Uterus (tissue), 3 donors: ENCODE measurements at regions not wholly inside any gene's neighbourhood (a gene's known extent, or its start where the extent isn't known, plus 50 kb on each side); places are given as distances from the start of the nearest gene placed in this dataset.

ENCODE experiments used
- DNase-seq, 2 donors: peaks; one replicate each; pipeline ENCODE4 v3.0.0-alpha.2; 2019 to 2020
- H3K27ac ChIP-seq, 2 donors: fragments of 200-600 bp; sonication (generic); 1 replicate in 1 of 2; 2 replicates in 1 of 2; pipeline ENCODE4 v1.5.1; 2016 to 2018
- H3K27me3 ChIP-seq, 2 donors: fragments of 200-600 bp; sonication (generic); one replicate each; pipeline ENCODE4 v1.5.1; 2018 to 2019; ENCODE audit warnings: control low read depth in 1 of 2
- H3K36me3 ChIP-seq, 2 donors: fragments of 200-600 bp; sonication (generic); one replicate each; pipeline ENCODE4 v1.5.1; 2019; ENCODE audit warnings: control low read depth in 1 of 2
- H3K4me1 ChIP-seq, 2 donors: fragments of 200-600 bp; sonication (generic); one replicate each; pipeline ENCODE4 v1.5.1; 2018 to 2019; ENCODE audit warnings: control low read depth in 1 of 2
- H3K4me3 ChIP-seq, 2 donors: fragments of 200-600 bp; sonication (generic); 1 replicate in 1 of 2; 2 replicates in 1 of 2; pipeline ENCODE4 v1.5.1; 2018 to 2019; ENCODE audit warnings: mild to moderate bottlenecking in 1 of 2
- H3K9me3 ChIP-seq, 2 donors: fragments of 200-600 bp; sonication (generic); one replicate each; pipeline ENCODE4 v1.5.1; 2019; ENCODE audit warnings: control low read depth in 1 of 2
- CTCF ChIP-seq, 4 experiments: fragments of 200-600 bp in 2 of 4; fragments of 450-650 bp in 2 of 4; sonication (generic) in 2 of 4; IDR thresholded peaks; one replicate each; pipeline ENCODE4 v1.5.1; 2016 to 2019; ENCODE audit warnings: antibody characterized with exemption in 4 of 4, mild to moderate bottlenecking in 2 of 4, moderate library complexity in 1 of 4
- POLR2A ChIP-seq, 2 donors: fragments of 450-650 bp; IDR thresholded peaks; one replicate each; pipeline ENCODE4 v1.6.1; 2016; ENCODE audit warnings: antibody characterized with exemption in 2 of 2, mild to moderate bottlenecking in 1 of 2, moderate library complexity in 1 of 2
- intact Hi-C: fragments of 100-400 bp; cut with DNase I; formaldehyde crosslinking; loops from one replicate; pipeline ENCODE4 v1.15.1; 2023; ENCODE audit warnings: low total_unique reads
- donor health status: DM: yes; HTN: yes; CAD: no.

- intact Hi-C loops, result no loop called here
- Histone ChIP-seq H3K4me1 (peaks cover 4 to 8% of the 10 kb centered on the region in 2 donors), H3K36me3 (no peaks in the 10 kb centered on the region), H3K27ac (peak overlapping the region in 1 of 2 donors; percentile 27), H3K27me3 (no peaks in the 10 kb centered on the region), H3K9me3 (no peaks in the 10 kb centered on the region), H3K4me3 (no peak overlapping the region)
- DNase-seq, result no peak
- TF ChIP-seq CTCF (IDR thresholded peaks at IDR 0.05), result no peak
- no peak for TF ChIP-seq POLR2A (IDR thresholded peaks at IDR 0.05)
Observed at GRCh38 chr6:43869792-43870659, 100.0 kb downstream of the VEGFA start.

GRCh38 chr6:43869079-43869710 lies 99.2 kb downstream of the VEGFA start:
- no peak for DNase-seq

GRCh38 chr6:43868467-43868866 lies 98.5 kb downstream of the VEGFA start:
- H3K4me3 ChIP-seq, result no peak overlapping the region
- intact Hi-C loops, result no loop called here
- TF ChIP-seq POLR2A (IDR thresholded peaks at IDR 0.05), result no peak
- TF ChIP-seq CTCF (IDR thresholded peaks at IDR 0.05), result no peak
- no peak for DNase-seq
- no peaks in the 10 kb centered on the region for H3K9me3 ChIP-seq
- peaks cover 4 to 8% of the 10 kb centered on the region in 2 donors for H3K4me1 ChIP-seq
- H3K27me3 ChIP-seq, result no peaks in the 10 kb centered on the region
- H3K36me3 ChIP-seq, result no peaks in the 10 kb centered on the region
- no peak overlapping the region for H3K27ac ChIP-seq

More at GRCh38 chr6:43869079-43869710, 99.2 kb downstream of the VEGFA start:
- H3K36me3 ChIP-seq, result no peaks in the 10 kb centered on the region
- no peak for TF ChIP-seq POLR2A (IDR thresholded peaks at IDR 0.05)
- no peak for TF ChIP-seq CTCF (IDR thresholded peaks at IDR 0.05)
- H3K4me3 ChIP-seq, result no peak overlapping the region
- H3K9me3 ChIP-seq, result no peaks in the 10 kb centered on the region
- peaks cover 4 to 8% of the 10 kb centered on the region in 2 donors for H3K4me1 ChIP-seq
- no peaks in the 10 kb centered on the region for H3K27me3 ChIP-seq
- H3K27ac ChIP-seq, result peak overlapping the region in 1 of 2 donors; percentile 27
- intact Hi-C loops, result no loop called here

- Histone ChIP-seq H3K4me3 (no peak overlapping the region), H3K36me3 (no peaks in the 10 kb centered on the region), H3K27me3 (no peaks in the 10 kb centered on the region), H3K9me3 (no peaks in the 10 kb centered on the region), H3K27ac (no peak overlapping the region), H3K4me1 (peaks cover 4 to 8% of the 10 kb centered on the region in 2 donors)
- intact Hi-C loops, result no loop called here
- DNase-seq, result no peak
- TF ChIP-seq CTCF (IDR thresholded peaks at IDR 0.05) (no peak), POLR2A (IDR thresholded peaks at IDR 0.05) (no peak)
Observed at GRCh38 chr6:43867996-43868395, 98.0 kb downstream of the VEGFA start.

- DNase-seq, result no peak
Observed at GRCh38 chr6:43867246-43867645, 97.2 kb downstream of the VEGFA start.

More at GRCh38 chr6:43867246-43867645, 97.2 kb downstream of the VEGFA start:
- Histone ChIP-seq H3K27ac (no peak overlapping the region), H3K4me3 (no peak overlapping the region), H3K36me3 (no peaks in the 10 kb centered on the region), H3K27me3 (no peaks in the 10 kb centered on the region), H3K9me3 (no peaks in the 10 kb centered on the region), H3K4me1 (peaks cover 4 to 8% of the 10 kb centered on the region in 2 donors)
- intact Hi-C loops, result no loop called here
- TF ChIP-seq POLR2A (IDR thresholded peaks at IDR 0.05) (no peak), CTCF (IDR thresholded peaks at IDR 0.05) (no peak)
